22Rv1 (cell line): ENCODE measurements at regions not wholly inside any gene's neighbourhood (a gene's known extent, or its start where the extent isn't known, plus 50 kb on each side); places are given as distances from the start of the nearest gene placed in this dataset.

Experiments used
- CTCF ChIP-seq: fragments of 450-650 bp; IDR thresholded peaks from 2 replicates; pipeline ENCODE4 v1.5.1; 2017; ENCODE audit warnings: mild to moderate bottlenecking
- ZFX ChIP-seq: fragments of 450-650 bp; IDR thresholded peaks from 2 replicates; pipeline ENCODE4 v1.6.1; 2017; ENCODE audit warnings: antibody characterized with exemption, borderline replicate concordance

DNA sequence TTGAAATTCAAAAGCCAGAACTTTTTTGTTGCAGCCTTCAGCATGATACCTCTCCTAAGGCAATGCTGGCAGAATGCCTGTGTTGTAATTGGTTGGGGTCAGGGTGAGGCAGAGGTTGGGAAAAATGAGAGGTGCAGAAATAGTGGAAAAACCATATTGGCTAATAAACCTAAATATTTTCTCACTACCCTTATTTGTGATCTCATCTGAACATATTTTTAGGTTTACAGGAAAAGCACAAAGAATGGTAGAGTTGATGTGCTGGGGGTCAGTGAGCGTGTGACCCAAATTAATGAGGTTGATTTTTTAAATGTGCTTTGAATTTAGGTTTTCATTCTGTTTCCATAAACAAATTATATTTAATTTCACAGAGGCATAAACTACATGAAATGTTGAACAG, 437.3 kb downstream of the HDGFL1 start:
- TF ChIP-seq CTCF (no peak), ZFX (no peak)
